ENCODE measurements at regions not wholly inside any gene's neighbourhood (a gene's known extent, or its start where the extent isn't known, plus 50 kb on each side); places are given as distances from the start of the nearest gene placed in this dataset.

- H3K27ac ChIP-seq (ENCODE audit: low read depth, low read length), result no peak overlapping the region
- no CpG with 5 or more reads among the region's 2 CpGs for WGBS (ENCODE audit: insufficient coverage)
- no peaks in the 10 kb centered on the region for H3K27me3 ChIP-seq (ENCODE audit: control insufficient read depth, insufficient read depth, low read length)
- H3K36me3 ChIP-seq (ENCODE audit: control insufficient read depth, insufficient read depth, low read length), result no peaks in the 10 kb centered on the region
- no peaks in the 10 kb centered on the region for H3K9me3 ChIP-seq (ENCODE audit: control insufficient read depth, insufficient read depth, low read length)
- H3K4me3 ChIP-seq (ENCODE audit: low read depth, low read length), result no peak overlapping the region
- H3K4me1 ChIP-seq (ENCODE audit: control insufficient read depth, insufficient read depth, low read length), result no peaks in the 10 kb centered on the region
- DNase-seq (ENCODE audit: low read depth in 4 of 6, low spot score in 6 of 6), result no peak
These were observed 51.2 kb downstream of the GRK7 start for GRCh38 chr3:141814375-141814774.

- Histone ChIP-seq H3K27ac (ENCODE audit: low read depth, low read length) (no peak overlapping the region), H3K27me3 (ENCODE audit: control insufficient read depth, insufficient read depth, low read length) (no peaks in the 10 kb centered on the region), H3K4me1 (ENCODE audit: control insufficient read depth, insufficient read depth, low read length) (no peaks in the 10 kb centered on the region), H3K9me3 (ENCODE audit: control insufficient read depth, insufficient read depth, low read length) (no peaks in the 10 kb centered on the region), H3K4me3 (ENCODE audit: low read depth, low read length) (no peak overlapping the region), H3K36me3 (ENCODE audit: control insufficient read depth, insufficient read depth, low read length) (no peaks in the 10 kb centered on the region)
- DNase-seq (ENCODE audit: low read depth in 4 of 6, low spot score in 6 of 6), result no peak
These were observed 52.5 kb downstream of the GRK7 start for GRCh38 chr3:141815667-141816066.

- H3K27me3 ChIP-seq (ENCODE audit: control insufficient read depth, insufficient read depth, low read length), result no peaks in the 10 kb centered on the region
- 31% methylated on average over 2 of the region's 7 CpGs for WGBS (ENCODE audit: insufficient coverage)
- DNase-seq (ENCODE audit: low read depth in 4 of 6, low spot score in 6 of 6), result peak in 1 of 6 donors; percentile 15
These were observed 53.8 kb downstream of the GRK7 start for GRCh38 chr3:141816958-141817357.

GRCh38 chr3:141825216-141826011 lies 51.0 kb upstream of the ATP1B3 start:
- Histone ChIP-seq H3K27ac (ENCODE audit: low read depth, low read length) (no peak overlapping the region), H3K4me1 (ENCODE audit: control insufficient read depth, insufficient read depth, low read length) (no peaks in the 10 kb centered on the region), H3K36me3 (ENCODE audit: control insufficient read depth, insufficient read depth, low read length) (no peaks in the 10 kb centered on the region), H3K9me3 (ENCODE audit: control insufficient read depth, insufficient read depth, low read length) (no peaks in the 10 kb centered on the region), H3K27me3 (ENCODE audit: control insufficient read depth, insufficient read depth, low read length) (no peaks in the 10 kb centered on the region), H3K4me3 (ENCODE audit: low read depth, low read length) (no peak overlapping the region)
- no peak for DNase-seq (ENCODE audit: low read depth in 4 of 6, low spot score in 6 of 6)
- WGBS (ENCODE audit: insufficient coverage), result no CpG with 5 or more reads among the region's 7 CpGs

More at GRCh38 chr3:141816958-141817357, 53.8 kb downstream of the GRK7 start:
- Histone ChIP-seq H3K27ac (ENCODE audit: low read depth, low read length) (no peak overlapping the region), H3K4me1 (ENCODE audit: control insufficient read depth, insufficient read depth, low read length) (no peaks in the 10 kb centered on the region), H3K36me3 (ENCODE audit: control insufficient read depth, insufficient read depth, low read length) (no peaks in the 10 kb centered on the region), H3K9me3 (ENCODE audit: control insufficient read depth, insufficient read depth, low read length) (no peaks in the 10 kb centered on the region), H3K4me3 (ENCODE audit: low read depth, low read length) (no peak overlapping the region)
